Stimulated activated CD4-positive, alpha-beta T cell treated with anti-CD3 and anti-CD28 coated beads, Interleukin-1b, Interleukin-23, amount 100 ng/mL, for 48 hours (primary cell): ENCODE measurements at regions not wholly inside any gene's neighbourhood (a gene's known extent, or its start where the extent isn't known, plus 50 kb on each side); places are given as distances from the start of the nearest gene placed in this dataset.
"Not testable (repeated sequence)": the region's sequence is repeated elsewhere in the genome, so short reads cannot be mapped to it uniquely, and the experiment has no call there.

Source experiments
- DNase-seq: peaks from one replicate; pipeline ENCODE4 v3.0.0-alpha.2; 2020

DNA sequence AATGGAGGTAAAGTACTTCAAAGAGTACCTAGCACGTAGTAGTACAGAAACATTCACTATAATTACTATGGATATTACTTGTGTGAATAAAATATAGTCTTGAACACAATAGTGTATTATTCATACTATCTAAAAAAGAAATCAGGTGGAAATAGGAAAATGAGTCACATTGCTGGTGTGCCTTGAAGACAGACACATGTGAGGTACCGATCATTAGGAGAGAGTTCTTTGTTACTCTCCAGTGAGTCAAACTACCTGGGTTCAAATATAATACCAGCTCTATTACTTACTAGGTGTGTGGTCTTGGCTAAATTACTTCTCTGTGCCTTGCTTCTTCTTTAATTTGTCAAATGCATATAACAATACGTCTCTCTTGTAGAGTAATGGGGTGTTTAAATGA, 50.8 kb upstream of the BEND6 start:
- no peak for DNase-seq

DNA sequence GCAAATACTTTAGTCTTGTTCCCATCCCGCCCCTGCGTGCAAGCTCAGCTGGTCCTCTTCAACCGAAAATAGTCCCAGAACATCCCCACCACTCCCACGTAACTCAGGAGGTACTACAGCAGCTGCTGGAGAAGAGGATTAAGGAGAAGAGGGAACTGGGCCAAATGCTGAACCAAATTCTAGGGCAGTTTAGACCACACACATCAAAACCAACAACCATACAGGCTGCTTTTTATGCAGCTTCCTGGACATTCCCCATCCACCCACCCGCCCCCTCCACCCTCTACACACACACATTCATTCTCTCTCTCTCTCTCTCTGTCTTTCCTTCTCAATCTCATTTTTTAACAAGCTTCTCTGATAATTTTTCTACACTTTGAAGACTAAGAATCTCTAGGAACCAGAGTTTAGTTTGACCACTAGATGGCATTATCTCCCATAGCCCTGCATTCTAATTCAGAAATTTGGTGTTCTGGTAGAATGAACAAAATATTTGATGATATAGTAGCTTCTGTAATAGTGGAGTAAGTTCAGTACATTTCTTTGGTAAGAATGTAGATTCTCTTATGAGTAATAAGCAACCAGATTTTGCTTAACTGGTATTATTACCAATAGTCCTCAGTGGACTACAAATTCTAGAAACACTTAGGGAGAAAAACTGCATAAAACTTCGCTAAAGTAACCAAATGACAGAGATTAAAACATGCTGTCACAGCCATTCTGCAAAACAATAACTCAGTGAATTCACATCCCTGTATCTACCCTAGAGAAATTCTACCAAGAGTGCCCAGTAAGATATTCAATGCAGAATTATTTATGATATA, 52.1 kb upstream of the BEND6 start:
- no peak for DNase-seq

DNA sequence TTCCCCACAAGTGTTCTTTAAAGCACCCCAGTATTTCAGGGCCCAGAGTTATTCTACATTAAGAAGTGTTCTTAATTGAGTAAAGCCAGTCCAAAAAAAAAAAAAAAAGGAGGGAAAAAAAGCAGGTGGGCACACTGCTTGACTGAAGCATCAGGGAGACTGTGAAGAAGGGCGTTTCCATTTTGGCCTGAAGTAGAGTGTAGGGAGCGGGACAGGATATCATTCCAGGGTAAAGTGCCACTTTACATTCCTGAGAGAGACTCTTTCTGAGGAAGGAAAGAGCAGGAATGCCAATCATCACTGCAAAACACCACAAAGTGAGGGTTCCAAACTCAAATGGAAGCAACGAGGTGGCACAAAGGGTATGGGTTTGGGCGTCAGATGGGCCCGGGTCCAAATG, 54.1 kb upstream of the BEND6 start:
- DNase-seq = no peak

DNA sequence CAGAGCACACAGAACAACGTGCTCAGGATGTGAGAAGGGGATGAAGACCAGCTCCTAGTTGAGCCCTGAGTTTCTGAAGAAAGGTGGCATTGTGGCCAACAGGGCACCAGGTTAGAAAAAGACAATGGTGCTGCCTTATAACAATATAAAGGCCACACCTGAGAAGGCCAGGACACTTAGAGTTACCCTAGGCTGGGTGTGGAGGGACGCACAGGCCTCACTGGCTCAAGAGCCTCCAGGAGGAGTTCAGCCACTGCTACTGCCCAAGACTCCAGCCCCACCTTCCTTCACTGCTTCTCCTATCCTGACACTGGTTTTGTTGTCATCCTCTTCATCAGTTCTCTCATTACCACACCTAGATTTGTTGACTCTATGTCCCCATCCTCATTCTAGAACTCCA, 55.2 kb upstream of the BEND6 start:
- DNase-seq = no peak

DNA sequence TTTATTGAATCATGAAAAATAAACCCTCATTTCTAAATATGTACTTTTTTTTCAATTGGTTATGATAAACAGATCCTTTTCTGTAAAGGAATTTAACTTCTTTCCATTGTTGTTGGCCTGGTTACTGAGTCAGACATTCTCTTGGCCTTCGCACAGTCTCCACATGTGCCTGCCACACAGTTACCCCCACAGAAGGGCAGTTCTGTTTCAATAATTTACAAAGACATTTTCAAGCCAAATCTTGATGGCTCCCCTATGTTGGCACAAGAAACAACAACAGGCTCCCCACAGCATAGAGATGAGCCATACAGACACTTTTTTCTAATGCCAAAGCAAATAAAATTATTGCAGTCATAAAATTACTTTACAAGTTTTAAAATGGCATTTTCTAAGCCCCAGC, 55.6 kb upstream of the BEND6 start:
- DNase-seq = no peak

DNA sequence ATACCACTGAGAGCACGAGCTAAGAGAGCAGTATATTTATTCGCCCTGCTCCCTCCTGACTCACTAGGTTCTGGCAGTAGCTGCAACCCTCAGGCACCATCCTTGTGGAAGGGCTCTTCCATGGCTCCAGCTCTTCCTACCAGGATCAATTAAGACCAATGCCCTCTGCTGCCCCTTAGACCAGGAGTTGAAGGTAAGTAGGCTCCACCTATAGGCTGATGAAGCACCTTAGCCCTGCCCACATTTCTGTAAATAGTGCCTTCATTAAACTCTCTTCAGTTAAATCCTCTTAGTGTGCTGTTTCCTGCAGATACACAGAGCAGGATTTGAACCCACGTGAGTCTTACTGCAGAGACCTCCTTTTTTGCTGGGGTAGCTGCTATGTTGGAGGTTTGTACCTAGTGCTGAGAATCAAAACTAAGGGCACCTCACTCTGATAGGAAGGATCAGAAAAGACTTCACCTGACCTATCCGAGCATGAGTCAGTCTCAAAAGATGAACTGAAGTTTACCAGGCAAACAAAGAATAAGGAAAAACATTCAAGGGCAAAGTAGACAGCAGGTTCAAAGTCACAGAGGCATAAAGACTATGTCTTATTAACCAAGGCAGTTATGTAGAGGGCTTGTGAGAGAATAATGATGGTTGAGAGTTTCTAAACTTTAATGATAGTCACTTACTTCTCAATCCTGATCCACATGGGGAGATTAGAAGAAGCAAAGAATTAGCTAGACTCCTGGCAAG, 56.9 kb upstream of the BEND6 start:
- no peak for DNase-seq

DNA sequence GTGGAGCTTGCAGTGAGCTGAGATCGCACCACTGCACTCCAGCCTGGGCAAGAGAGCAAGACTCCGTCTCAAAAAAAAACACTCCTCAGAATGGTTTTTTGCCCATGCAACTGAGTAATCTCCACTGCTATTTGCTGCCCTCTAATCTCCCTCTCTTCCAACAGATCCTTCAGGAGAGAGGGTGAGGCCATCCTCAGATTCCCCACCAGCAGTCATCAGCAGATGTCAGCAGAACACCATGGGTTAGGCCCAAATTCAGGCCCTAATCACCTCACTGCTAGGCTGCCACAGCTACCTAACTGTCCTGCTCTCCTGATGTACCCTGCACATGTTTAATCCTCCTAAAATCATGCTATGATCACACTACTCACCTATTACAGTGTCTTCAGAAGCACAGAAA, 63.2 kb upstream of the BEND6 start:
- no peak for DNase-seq

DNA sequence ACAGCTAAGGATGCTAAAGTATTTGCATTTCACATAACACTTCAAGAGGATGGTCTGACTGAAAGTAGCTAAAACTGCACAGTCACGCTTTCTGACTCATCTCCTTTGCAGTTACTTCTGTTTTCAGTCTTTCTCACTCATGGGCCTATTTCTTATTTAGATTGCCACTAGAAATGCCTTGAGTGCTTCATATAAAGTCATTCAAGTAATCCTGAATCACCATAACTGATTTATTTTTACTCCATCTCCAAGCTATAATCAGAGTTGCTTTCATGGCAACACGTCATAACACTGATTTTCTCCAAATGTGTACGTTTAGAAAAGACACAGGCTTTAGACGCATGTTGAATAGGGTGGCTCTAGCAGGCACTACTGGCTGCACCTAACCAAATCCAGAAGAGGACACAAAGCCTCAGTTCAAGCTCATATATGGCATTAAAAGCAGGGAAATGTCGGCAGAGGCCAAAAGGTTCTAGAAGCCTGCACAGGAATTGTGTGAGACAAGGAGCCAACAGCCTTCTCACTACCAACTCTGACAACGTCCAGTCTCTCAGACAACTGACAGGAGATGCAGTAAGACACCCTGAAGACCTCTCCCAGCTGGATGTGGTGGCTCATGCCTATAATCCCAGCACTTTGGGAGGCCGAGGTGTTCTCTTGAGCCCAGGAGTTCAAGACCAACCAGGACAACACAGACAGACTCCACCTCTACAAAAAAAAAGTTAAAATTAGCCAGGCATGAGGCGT, 64.1 kb upstream of the BEND6 start:
- DNase-seq = peak; percentile 15

DNA sequence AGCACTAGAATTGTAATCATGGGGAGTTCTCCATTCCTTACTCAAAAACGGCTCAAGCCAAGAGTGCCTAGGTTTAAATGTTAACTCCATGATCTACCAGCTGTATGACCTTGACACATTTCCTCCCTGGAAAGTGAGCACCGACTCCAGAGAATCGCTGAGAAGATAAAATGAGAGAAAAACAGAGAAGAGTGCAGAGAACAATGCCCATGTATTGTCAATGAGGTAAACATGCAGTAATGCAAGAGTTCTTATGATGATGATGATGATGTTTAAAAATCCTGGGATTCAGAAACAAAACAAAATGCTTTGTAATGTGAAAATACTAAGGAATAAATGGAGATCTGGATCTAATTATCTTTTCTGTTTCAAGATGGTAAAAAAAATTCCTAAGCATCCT, 64.8 kb upstream of the BEND6 start:
- DNase-seq = no peak

DNA sequence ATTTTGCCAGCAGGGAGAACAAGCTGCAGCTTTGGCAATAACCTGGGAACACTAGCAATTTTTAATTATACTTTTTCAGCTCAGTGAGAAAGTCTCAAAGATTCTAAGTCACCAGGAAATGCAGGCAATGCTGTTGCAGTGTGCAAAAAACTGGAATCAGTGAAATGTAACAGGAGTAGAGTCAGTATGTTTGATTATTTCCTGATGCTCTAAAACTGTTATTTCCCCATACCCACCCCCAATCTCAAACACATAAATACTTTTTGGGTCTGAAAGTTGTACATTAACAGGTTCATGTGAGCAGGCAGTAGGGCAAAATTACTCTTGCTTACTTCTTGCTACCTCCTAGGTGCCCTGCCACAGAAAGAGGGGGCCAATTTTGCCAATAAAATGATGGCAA, 65.4 kb upstream of the BEND6 start:
- DNase-seq = no peak

DNA sequence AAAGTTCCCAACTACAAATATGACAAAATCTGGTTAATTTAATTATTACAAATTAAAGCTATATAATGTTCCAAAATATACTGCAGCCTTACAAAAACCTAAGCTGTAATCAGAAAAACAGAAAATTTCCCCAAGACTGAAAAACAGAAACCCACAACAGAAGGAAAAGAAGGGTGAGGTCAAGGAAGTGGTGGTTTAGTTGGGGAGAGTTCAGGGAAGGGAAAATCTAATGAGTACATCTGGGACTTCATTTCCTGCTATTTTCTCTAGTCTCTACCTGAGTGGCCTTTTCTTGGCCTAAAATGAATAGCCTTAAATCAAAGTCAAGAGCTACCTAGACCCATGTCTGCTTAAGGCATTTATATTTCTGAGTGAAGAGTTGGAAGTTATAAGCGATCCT, 66.2 kb upstream of the BEND6 start:
- DNase-seq = no peak

DNA sequence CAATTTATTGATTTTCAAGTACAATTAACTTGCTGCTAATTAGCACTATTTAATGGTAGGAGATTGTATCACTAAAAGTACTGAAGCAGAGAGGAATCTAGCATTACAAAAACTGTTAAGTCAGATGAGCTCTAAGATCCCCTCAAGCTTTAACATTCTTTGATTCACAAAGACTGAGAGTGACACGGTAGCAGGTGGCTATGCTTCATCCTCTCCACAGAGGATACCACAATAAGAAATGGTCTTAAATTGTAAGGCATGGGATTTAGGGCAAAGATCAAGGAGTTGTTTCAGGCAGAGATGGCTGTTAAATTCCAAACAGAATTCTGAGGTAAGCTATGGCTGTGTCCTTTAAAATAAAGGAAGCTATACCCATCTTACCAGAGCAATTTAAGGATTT, 67.8 kb upstream of the BEND6 start:
- no peak for DNase-seq

DNA sequence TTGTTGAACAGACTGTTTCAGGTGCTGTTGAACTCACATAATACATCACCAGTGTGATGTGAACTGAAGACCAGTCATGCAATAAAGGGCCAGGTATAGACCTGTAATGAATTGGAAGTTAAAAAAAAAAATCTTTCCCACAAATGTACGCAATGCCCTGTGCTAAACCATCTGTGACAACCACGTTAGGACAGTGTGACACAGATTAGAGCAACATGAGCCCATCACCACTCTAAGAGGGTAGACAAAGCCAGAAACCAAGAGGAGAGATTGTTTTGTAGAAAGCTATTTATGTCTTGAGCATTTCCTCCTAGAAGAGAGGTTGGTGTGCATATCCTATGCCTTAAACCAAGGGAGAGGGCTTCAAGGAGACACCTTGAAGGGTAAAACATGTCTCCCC, 77.0 kb upstream of the BEND6 start:
- no peak for DNase-seq

DNA sequence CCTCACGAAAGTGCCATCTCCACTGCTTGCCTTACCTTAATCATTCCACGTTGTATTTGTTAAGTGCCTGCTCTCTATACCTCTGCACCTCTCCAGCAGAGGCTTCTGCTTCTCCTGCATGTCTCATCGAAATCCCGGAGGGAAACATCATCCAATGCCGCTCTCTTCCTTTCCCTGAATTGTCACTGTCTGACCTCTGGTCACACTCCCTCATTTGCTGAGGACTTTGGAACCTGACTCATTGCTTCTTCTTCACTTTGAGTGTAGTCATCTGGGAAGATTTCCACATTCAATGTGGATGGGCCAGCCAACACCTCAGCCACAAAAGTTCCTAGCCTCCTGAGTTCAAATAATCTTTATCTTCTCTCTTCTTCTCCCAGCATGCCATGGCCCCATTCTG, 78.9 kb upstream of the BEND6 start:
- DNase-seq = no peak

DNA sequence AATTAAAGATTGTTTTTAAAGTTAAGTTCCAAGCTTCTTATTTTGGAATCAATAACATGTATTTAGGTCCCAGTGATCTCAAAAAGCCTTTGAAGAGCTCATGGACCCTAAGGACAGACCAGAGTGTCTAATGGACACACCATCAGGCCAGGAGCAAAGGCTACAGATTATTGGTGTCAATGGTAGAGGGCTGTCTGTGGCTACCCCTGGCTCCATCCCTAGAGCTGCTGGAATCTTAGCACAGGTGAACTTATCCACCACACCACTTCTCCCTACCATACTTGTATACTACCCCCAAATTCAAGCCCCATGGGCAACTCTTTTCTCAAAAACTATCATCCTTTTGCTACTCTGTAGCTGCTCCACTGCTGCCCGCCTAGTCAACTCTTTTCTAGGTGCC, 79.4 kb upstream of the BEND6 start:
- DNase-seq = no peak

DNA sequence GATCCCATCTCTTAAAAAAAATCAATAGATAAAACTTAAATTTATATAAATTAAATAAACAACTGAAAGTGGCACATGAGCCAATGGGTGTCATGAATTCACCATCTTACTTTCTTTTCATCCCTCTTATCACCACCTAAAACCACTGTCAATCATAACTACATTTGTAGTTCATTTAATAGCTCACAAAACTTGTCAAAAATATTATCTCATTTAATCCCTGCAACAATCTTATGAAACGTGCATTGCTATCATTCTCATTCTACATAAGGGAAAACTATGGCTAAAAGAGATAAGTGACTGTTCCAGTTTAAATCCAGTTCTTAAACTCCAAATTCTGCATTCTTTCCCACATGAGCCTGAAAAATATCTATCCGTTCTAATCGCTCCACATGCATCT, 80.6 kb upstream of the BEND6 start:
- DNase-seq = no peak

DNA sequence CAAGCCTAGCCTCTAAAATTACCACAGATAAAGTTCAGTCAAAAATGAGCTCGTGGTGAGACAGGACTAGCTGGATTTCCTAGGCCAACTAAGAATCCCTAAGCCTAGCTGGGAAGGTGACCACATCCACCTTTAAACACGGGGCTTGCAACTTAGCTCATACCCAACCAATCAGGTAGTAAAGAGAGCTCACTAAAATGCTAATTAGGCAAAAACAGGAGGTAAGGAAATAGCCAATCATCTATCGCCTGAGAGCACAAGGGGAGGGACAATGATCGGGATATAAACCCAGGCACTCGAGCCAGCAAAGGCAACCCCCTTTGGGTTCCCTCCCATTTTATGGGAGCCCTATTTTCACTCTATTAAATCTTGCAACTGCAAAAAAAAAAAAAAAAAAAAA, 84.9 kb upstream of the BEND6 start:
- DNase-seq = not testable (repeated sequence)

DNA sequence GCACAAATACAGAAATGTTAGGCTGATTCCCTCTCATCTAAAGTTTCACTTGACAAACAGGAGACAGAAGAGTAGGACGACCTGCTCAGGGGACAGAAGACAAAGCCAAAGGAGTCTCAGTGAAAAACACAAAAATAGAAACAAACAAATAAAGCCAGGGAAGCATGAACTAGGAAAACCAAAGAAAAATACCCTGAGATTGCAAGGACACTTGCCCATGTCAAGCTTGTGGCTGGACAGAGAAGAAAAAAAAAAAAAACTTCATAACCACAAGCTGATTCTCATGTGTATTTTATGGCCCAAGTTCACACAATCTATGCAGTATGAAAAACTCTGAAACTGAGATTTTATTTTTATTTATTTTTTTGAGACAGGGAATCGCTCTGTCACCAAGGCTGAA, 85.6 kb upstream of the BEND6 start:
- DNase-seq = no peak

DNA sequence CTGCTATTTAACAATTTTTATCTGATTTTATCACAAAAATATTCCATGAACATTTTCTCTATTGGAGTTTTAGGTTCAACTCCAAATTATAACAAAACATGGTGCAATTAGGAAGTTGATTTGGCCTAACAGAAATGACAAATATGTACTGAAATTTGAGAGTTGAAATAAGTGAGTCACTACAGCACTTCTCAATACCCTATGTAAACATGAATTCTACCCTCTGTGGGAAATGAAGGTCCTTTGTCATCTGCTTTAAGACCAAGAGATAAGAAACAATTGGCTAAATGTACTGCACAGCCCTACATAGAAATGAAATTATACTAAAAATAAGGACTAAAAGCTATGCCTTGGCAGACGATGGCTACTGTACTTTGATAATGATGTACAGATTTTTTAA, 86.2 kb upstream of the BEND6 start:
- no peak for DNase-seq

DNA sequence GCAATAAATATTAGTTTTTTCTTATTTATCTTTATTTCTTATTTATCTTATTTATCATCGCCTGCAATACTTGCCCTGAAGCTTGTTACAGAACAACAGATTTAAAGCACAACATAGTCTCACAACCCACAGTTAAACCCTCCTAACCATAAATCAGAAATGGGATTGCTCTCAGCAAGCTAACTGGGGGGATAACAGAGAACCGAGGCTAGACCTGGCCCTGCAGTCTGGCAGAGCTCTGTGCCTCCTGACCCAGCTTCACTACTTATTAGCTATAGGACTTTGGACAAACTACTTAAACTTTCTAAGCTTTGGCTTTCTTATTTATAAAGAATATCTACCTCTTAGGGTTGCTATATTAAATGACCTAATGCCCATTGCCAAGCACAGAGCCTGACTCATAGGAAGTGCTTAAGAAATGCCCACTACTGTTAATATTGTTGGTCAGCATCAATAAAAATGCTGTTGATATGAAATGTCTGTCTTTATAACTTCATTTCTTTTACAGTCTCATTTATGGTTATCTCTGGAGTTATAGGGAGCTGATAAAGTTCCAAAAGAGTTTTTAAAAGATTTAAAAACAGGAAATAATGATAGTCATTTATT, 87.9 kb upstream of the BEND6 start:
- no peak for DNase-seq

DNA sequence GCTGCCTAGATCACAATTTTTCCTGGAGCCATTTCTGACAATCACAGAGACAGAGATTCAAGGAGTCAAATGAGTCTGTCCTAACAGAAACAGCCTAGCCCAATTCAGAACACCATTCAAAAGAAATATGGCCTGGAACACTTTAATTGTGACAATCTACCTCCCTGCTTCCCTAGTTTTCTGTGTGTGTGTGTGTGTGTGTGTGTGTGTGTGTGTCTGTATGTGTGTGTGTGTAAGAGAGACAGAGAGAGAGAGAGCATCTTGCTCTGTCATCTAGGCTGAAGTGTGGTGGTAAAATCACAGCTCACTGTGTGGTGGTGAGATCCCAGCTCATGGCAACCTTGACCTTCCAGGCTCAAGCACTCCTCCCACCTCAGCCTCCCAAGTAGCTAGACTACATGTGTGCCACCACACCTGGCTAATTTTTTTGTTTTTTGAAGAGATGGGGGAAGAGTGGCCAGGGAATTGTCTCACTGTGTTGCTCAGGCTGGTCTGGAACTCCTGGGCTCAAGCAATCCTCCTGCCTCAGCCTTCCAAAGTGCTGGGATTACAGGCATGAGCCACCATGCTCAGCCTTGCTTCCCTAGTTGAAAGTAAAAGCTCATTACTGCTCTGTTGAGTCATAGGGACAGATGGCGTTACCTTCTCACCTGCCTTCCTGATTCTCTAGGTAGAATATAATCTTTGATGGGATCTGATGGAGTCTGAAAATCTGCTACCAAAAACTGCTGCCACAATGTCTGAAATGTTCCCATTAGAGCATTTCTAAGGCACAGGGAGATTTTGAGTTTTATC, 89.6 kb upstream of the BEND6 start:
- DNase-seq = no peak

DNA sequence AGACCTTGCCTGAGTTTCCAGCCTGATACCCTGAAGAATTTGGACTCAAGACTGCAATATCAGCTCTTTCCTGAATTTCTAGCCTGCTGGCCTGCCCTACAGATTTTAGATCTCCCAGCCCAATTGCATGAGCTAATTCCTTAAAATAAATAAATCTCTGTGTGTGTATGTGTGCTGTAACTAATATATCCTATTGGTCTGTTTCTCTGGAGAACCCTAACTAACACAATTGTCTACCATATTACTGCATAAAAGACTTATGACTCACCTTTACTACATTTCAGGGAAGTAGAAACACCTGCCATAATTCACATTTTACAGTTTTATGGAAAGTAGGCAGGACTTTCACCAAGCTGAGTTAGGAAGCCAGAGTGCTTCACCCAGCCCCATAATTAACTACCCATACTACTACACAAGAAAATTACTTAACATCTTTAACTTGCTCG, 90.7 kb upstream of the BEND6 start:
- no peak for DNase-seq

DNA sequence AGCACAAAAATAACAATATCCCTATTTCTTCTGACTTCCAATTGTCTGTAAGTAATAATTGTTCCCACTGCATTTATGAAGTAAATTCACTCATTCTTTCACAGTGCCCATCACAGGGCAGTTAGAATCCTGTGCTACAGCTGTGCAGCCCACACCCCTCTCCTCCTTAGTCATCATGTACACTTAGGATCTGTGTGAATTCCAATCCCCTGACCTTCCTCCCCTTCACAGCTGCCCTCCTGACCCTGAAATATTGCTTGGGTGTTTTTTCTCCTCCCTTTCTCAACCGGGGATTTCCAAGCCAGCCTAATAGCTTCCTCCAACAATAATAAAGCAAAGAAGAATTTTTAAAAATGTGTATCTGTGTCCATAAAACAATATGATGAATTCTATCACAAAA, 91.5 kb upstream of the BEND6 start:
- no peak for DNase-seq
